Mammary epithelial cell (primary cell): ENCODE measurements at regions not wholly inside any gene's neighbourhood (a gene's known extent, or its start where the extent isn't known, plus 50 kb on each side); places are given as distances from the start of the nearest gene placed in this dataset.

ENCODE experiments used
- CTCF ChIP-seq, 2 donors: IDR thresholded peaks in 1 of 2; conservative IDR thresholded peaks in 1 of 2; 2 replicates each; pipeline ENCODE4 v1.5.1; 2011 to 2012; ENCODE audit warnings: inconsistent platforms in 2 of 2, low read length in 2 of 2, mild to moderate bottlenecking in 2 of 2, control low read depth in 1 of 2, low read depth in 1 of 2; ENCODE audit not compliant: insufficient read depth in 1 of 2; ENCODE audit errors: extremely low read depth in 1 of 2
- EZH2 ChIP-seq: IDR thresholded peaks from 2 replicates; pipeline ENCODE4 v1.6.1; 2012; ENCODE audit warnings: low read length, inconsistent platforms, borderline replicate concordance

- TF ChIP-seq CTCF (conservative IDR thresholded peaks at IDR 0.05 in 1 of 2, IDR thresholded peaks at IDR 0.05 in 1 of 2; ENCODE audit: extremely low read depth in 1 of 2, insufficient read depth in 1 of 2, low read depth in 1 of 2, low read length in 2 of 2) (no peak), EZH2 (no peak)
Observed at GRCh38 chr1:79285667-79286066, 279.1 kb upstream of the ADGRL4 start.
